ENCODE measurements at regions not wholly inside any gene's neighbourhood (a gene's known extent, or its start where the extent isn't known, plus 50 kb on each side); places are given as distances from the start of the nearest gene placed in this dataset.

GRCh38 chr9:115367780-115368525 lies 250.0 kb upstream of the TNC start:
- Mint-ChIP-seq H3K27me3 (ENCODE audit: low read depth) (no peaks in the 10 kb centered on the region), H3K4me3 (no peak overlapping the region), H3K36me3 (ENCODE audit: low read depth) (no peaks in the 10 kb centered on the region), H3K27ac (no peak overlapping the region), H3K4me1 (ENCODE audit: low read depth) (no peaks in the 10 kb centered on the region), H3K9me3 (no peaks in the 10 kb centered on the region)

- no peaks in the 10 kb centered on the region for H3K9me3 Mint-ChIP-seq
- no peaks in the 10 kb centered on the region for H3K4me1 Mint-ChIP-seq (ENCODE audit: low read depth)
- H3K27me3 Mint-ChIP-seq (ENCODE audit: low read depth): no peaks in the 10 kb centered on the region
- H3K27ac Mint-ChIP-seq: no peak overlapping the region
- H3K36me3 Mint-ChIP-seq (ENCODE audit: low read depth): no peaks in the 10 kb centered on the region
- no peak overlapping the region for H3K4me3 Mint-ChIP-seq
These were observed 251.5 kb upstream of the TNC start for GRCh38 chr9:115369322-115369957.

- Mint-ChIP-seq H3K27me3 (ENCODE audit: low read depth) (no peaks in the 10 kb centered on the region), H3K36me3 (ENCODE audit: low read depth) (no peaks in the 10 kb centered on the region), H3K9me3 (no peaks in the 10 kb centered on the region), H3K4me3 (no peak overlapping the region), H3K4me1 (ENCODE audit: low read depth) (no peaks in the 10 kb centered on the region), H3K27ac (no peak overlapping the region)
These were observed 255.2 kb upstream of the TNC start for GRCh38 chr9:115373000-115373709.

- H3K27me3 Mint-ChIP-seq (ENCODE audit: low read depth): no peaks in the 10 kb centered on the region
- H3K9me3 Mint-ChIP-seq: no peaks in the 10 kb centered on the region
- H3K27ac Mint-ChIP-seq: no peak overlapping the region
- no peaks in the 10 kb centered on the region for H3K36me3 Mint-ChIP-seq (ENCODE audit: low read depth)
- no peaks in the 10 kb centered on the region for H3K4me1 Mint-ChIP-seq (ENCODE audit: low read depth)
- H3K4me3 Mint-ChIP-seq: no peak overlapping the region
These were observed 255.7 kb upstream of the TNC start for GRCh38 chr9:115373710-115374045.

- H3K27me3 Mint-ChIP-seq (ENCODE audit: low read depth): no peaks in the 10 kb centered on the region
- H3K4me3 Mint-ChIP-seq: no peak overlapping the region
- H3K4me1 Mint-ChIP-seq (ENCODE audit: low read depth): no peaks in the 10 kb centered on the region
- H3K27ac Mint-ChIP-seq: no peak overlapping the region
- no peaks in the 10 kb centered on the region for H3K9me3 Mint-ChIP-seq
- H3K36me3 Mint-ChIP-seq (ENCODE audit: low read depth): no peaks in the 10 kb centered on the region
These were observed 256.8 kb upstream of the TNC start for GRCh38 chr9:115374724-115375268.

- Mint-ChIP-seq H3K27me3 (ENCODE audit: low read depth) (no peaks in the 10 kb centered on the region), H3K4me3 (no peak overlapping the region), H3K4me1 (ENCODE audit: low read depth) (no peaks in the 10 kb centered on the region), H3K9me3 (no peaks in the 10 kb centered on the region), H3K27ac (no peak overlapping the region), H3K36me3 (ENCODE audit: low read depth) (no peaks in the 10 kb centered on the region)
These were observed 260.3 kb upstream of the TNC start for GRCh38 chr9:115378241-115378640.

GRCh38 chr9:115378758-115379157 lies 260.8 kb upstream of the TNC start:
- no peaks in the 10 kb centered on the region for H3K36me3 Mint-ChIP-seq (ENCODE audit: low read depth)
- H3K4me1 Mint-ChIP-seq (ENCODE audit: low read depth): no peaks in the 10 kb centered on the region
- no peaks in the 10 kb centered on the region for H3K9me3 Mint-ChIP-seq
- no peak overlapping the region for H3K4me3 Mint-ChIP-seq
- no peak overlapping the region for H3K27ac Mint-ChIP-seq
- H3K27me3 Mint-ChIP-seq (ENCODE audit: low read depth): no peaks in the 10 kb centered on the region

GRCh38 chr9:115379719-115380118 lies 261.8 kb upstream of the TNC start:
- Mint-ChIP-seq H3K27me3 (ENCODE audit: low read depth) (no peaks in the 10 kb centered on the region), H3K27ac (no peak overlapping the region), H3K36me3 (ENCODE audit: low read depth) (no peaks in the 10 kb centered on the region), H3K4me3 (no peak overlapping the region), H3K4me1 (ENCODE audit: low read depth) (no peaks in the 10 kb centered on the region), H3K9me3 (no peaks in the 10 kb centered on the region)

- no peak overlapping the region for H3K4me3 Mint-ChIP-seq
- H3K27ac Mint-ChIP-seq: no peak overlapping the region
- H3K27me3 Mint-ChIP-seq (ENCODE audit: low read depth): no peaks in the 10 kb centered on the region
- no peaks in the 10 kb centered on the region for H3K36me3 Mint-ChIP-seq (ENCODE audit: low read depth)
- H3K4me1 Mint-ChIP-seq (ENCODE audit: low read depth): no peaks in the 10 kb centered on the region
- H3K9me3 Mint-ChIP-seq: no peaks in the 10 kb centered on the region
These were observed 264.9 kb upstream of the TNC start for GRCh38 chr9:115382865-115383264.

- Mint-ChIP-seq H3K4me1 (ENCODE audit: low read depth) (no peaks in the 10 kb centered on the region), H3K27me3 (ENCODE audit: low read depth) (no peaks in the 10 kb centered on the region), H3K9me3 (no peaks in the 10 kb centered on the region), H3K36me3 (ENCODE audit: low read depth) (no peaks in the 10 kb centered on the region), H3K27ac (no peak overlapping the region), H3K4me3 (no peak overlapping the region)
These were observed 267.6 kb upstream of the TNC start for GRCh38 chr9:115385383-115386122.

GRCh38 chr9:115386963-115387770 lies 269.2 kb upstream of the TNC start:
- Mint-ChIP-seq H3K27me3 (ENCODE audit: low read depth) (no peaks in the 10 kb centered on the region), H3K27ac (no peak overlapping the region), H3K36me3 (ENCODE audit: low read depth) (no peaks in the 10 kb centered on the region), H3K4me1 (ENCODE audit: low read depth) (no peaks in the 10 kb centered on the region), H3K9me3 (no peaks in the 10 kb centered on the region), H3K4me3 (no peak overlapping the region)

GRCh38 chr9:115391168-115391825 lies 273.3 kb upstream of the TNC start:
- no peaks in the 10 kb centered on the region for H3K36me3 Mint-ChIP-seq (ENCODE audit: low read depth)
- H3K4me1 Mint-ChIP-seq (ENCODE audit: low read depth): no peaks in the 10 kb centered on the region

GRCh38 chr9:115393976-115394775 lies 276.2 kb upstream of the TNC start:
- no peak overlapping the region for H3K4me3 Mint-ChIP-seq
- no peaks in the 10 kb centered on the region for H3K36me3 Mint-ChIP-seq (ENCODE audit: low read depth)
- no peaks in the 10 kb centered on the region for H3K9me3 Mint-ChIP-seq
- H3K27ac Mint-ChIP-seq: no peak overlapping the region
- H3K27me3 Mint-ChIP-seq (ENCODE audit: low read depth): no peaks in the 10 kb centered on the region
- H3K4me1 Mint-ChIP-seq (ENCODE audit: low read depth): no peaks in the 10 kb centered on the region

More at GRCh38 chr9:115391168-115391825, 273.3 kb upstream of the TNC start:
- Mint-ChIP-seq H3K27me3 (ENCODE audit: low read depth) (no peaks in the 10 kb centered on the region), H3K4me3 (no peak overlapping the region), H3K27ac (no peak overlapping the region), H3K9me3 (no peaks in the 10 kb centered on the region)
